H1 (cell line): ENCODE measurements at regions not wholly inside any gene's neighbourhood (a gene's known extent, or its start where the extent isn't known, plus 50 kb on each side); places are given as distances from the start of the nearest gene placed in this dataset.

Source experiments
- CTCF ChIA-PET: fragments of 300-600 bp; sonication (Branson Sonifier 250); formaldehyde crosslinking; loops from one replicate; lab custom pipeline; 2021; ENCODE audit not compliant: partially characterized antibody; lab: Charles Lee
- POLR2A ChIA-PET: fragments of 300-600 bp; sonication (Branson Sonifier 250); formaldehyde crosslinking; loops from one replicate; lab custom pipeline; 2021; ENCODE audit warnings: inconsistent platforms; ENCODE audit not compliant: partially characterized antibody; lab: Charles Lee
- DNase-seq, 2 experiments: peaks; one replicate each; pipeline versions ENCODE4 v3.0.0 to v3.0.0-alpha.2; 2010 to 2022; ENCODE audit warnings: low spot score in 2 of 2, low read depth in 1 of 2, mixed read lengths in 1 of 2
- FAIRE-seq: peaks from 2 replicates; lab custom pipeline; 2011; peaks lifted over from hg19 to GRCh38; lab: Jason Lieb, UNC
- H2AFZ ChIP-seq: 2 replicates; pipeline ENCODE4 v1.8.1; 2012; ENCODE audit warnings: low read length, inconsistent platforms
- H2AK5ac ChIP-seq: 2 replicates; pipeline ENCODE4 v1.6.1; 2013; ENCODE audit warnings: low read depth, low read length
- H2BK120ac ChIP-seq: replicated peaks from 2 replicates; pipeline ENCODE3; 2013; ENCODE audit warnings: low read depth, low read length, inconsistent platforms
- H2BK12ac ChIP-seq: 2 replicates; pipeline ENCODE4 v1.6.1; 2013; ENCODE audit warnings: low read depth, low read length
- H2BK15ac ChIP-seq: 2 replicates; pipeline ENCODE4 v1.6.1; 2013; ENCODE audit warnings: low read length
- H2BK20ac ChIP-seq: 2 replicates; pipeline ENCODE4 v1.6.1; 2013; ENCODE audit warnings: low read length
- H2BK5ac ChIP-seq: 2 replicates; pipeline ENCODE4 v1.6.1; 2013; ENCODE audit warnings: low read depth, low read length
- H3K14ac ChIP-seq: 2 replicates; pipeline ENCODE4 v1.6.1; 2013; ENCODE audit warnings: inconsistent platforms; ENCODE audit not compliant: insufficient read length
- H3K18ac ChIP-seq: 2 replicates; pipeline ENCODE4 v1.6.1; 2013; ENCODE audit warnings: low read length; ENCODE audit errors: extremely low read depth
- H3K23ac ChIP-seq: 2 replicates; pipeline ENCODE4 v1.6.1; 2013; ENCODE audit warnings: inconsistent platforms; ENCODE audit not compliant: insufficient read length
- H3K23me2 ChIP-seq: 2 replicates; pipeline ENCODE4 v1.6.1; 2013; ENCODE audit warnings: low read depth, low read length
- H3K27ac ChIP-seq: 2 replicates; pipeline ENCODE4 v1.6.1; 2011; ENCODE audit warnings: low read depth, low read length, inconsistent platforms
- H3K27me3 ChIP-seq, 4 experiments: replicated peaks in 1 of 4; 1 replicate in 1 of 4; 2 replicates in 3 of 4; pipeline versions ENCODE4 v1.6.1 to v1.8.1; 2011 to 2013; ENCODE audit warnings: low read length in 3 of 4, mild to moderate bottlenecking in 3 of 4, inconsistent platforms in 2 of 4, mixed read lengths in 2 of 4, moderate library complexity in 1 of 4; ENCODE audit not compliant: control insufficient read depth in 3 of 4, insufficient read depth in 3 of 4; ENCODE audit errors: extremely low read depth in 1 of 4
- H3K36me3 ChIP-seq, 4 experiments: 2 replicates each; pipeline versions ENCODE4 v1.6.1 to v1.8.1; 2011 to 2013; ENCODE audit warnings: mild to moderate bottlenecking in 4 of 4, low read length in 3 of 4, moderate library complexity in 2 of 4, control low read depth in 1 of 4, inconsistent platforms in 1 of 4; ENCODE audit not compliant: insufficient read depth in 4 of 4, control insufficient read depth in 2 of 4
- H3K4ac ChIP-seq: replicated peaks from 2 replicates; pipeline ENCODE3; 2013; ENCODE audit warnings: low read length, low read depth, mixed read lengths, inconsistent platforms; ENCODE audit not compliant: insufficient read length
- H3K4me1 ChIP-seq, 4 experiments: replicated peaks in 1 of 4; 1 replicate in 1 of 4; 2 replicates in 3 of 4; pipeline versions ENCODE4 v1.6.1 to v1.8.1; 2011 to 2013; ENCODE audit warnings: low read length in 3 of 4, inconsistent platforms in 2 of 4, mixed read lengths in 1 of 4; ENCODE audit not compliant: insufficient read depth in 4 of 4, control insufficient read depth in 3 of 4
- H3K4me2 ChIP-seq, 2 experiments: 2 replicates each; pipeline versions ENCODE4 v1.6.1 to v1.8.1; 2011 to 2013; ENCODE audit warnings: low read depth in 2 of 2, low read length in 2 of 2, control low read depth in 1 of 2, inconsistent platforms in 1 of 2, mild to moderate bottlenecking in 1 of 2; ENCODE audit not compliant: insufficient read depth in 1 of 2
- H3K4me3 ChIP-seq, 4 experiments: fragments of 200-600, 300-600 bp in 1 of 4; sonication (generic), shearing (Covaris generic), sonication (Bioruptor Twin) in 1 of 4; 2 replicates each; pipeline versions ENCODE4 v1.5.1 to v1.8.1; 2011 to 2016; ENCODE audit warnings: low read length in 4 of 4, low read depth in 3 of 4, control low read depth in 2 of 4, inconsistent platforms in 2 of 4, mild to moderate bottlenecking in 2 of 4, mixed read lengths in 1 of 4, moderate library complexity in 1 of 4; ENCODE audit not compliant: insufficient read depth in 2 of 4; ENCODE audit errors: extremely low read depth in 1 of 4
- H3K56ac ChIP-seq: replicated peaks from 2 replicates; pipeline ENCODE3; 2013; ENCODE audit warnings: low read depth, mild to moderate bottlenecking, mixed read lengths, low read length, inconsistent platforms; ENCODE audit not compliant: insufficient read length
- H3K79me1 ChIP-seq: 2 replicates; pipeline ENCODE4 v1.6.1; 2013; ENCODE audit warnings: low read depth, low read length, control low read depth
- H3K79me2 ChIP-seq, 2 experiments: 2 replicates each; pipeline versions ENCODE4 v1.6.1 to v1.8.1; 2012 to 2013; ENCODE audit warnings: low read length in 2 of 2, mild to moderate bottlenecking in 2 of 2, inconsistent platforms in 1 of 2; ENCODE audit not compliant: insufficient read depth in 2 of 2, control insufficient read depth in 1 of 2
- H3K9ac ChIP-seq, 4 experiments: replicated peaks in 1 of 4; 1 replicate in 1 of 4; 2 replicates in 3 of 4; pipeline versions ENCODE4 v1.6.1 to v1.8.1; 2011 to 2013; ENCODE audit warnings: low read depth in 3 of 4, low read length in 3 of 4, control low read depth in 2 of 4, mild to moderate bottlenecking in 2 of 4, moderate library complexity in 2 of 4, inconsistent platforms in 1 of 4; ENCODE audit errors: extremely low read depth in 1 of 4
- H3K9me3 ChIP-seq, 2 experiments: 2 replicates each; pipeline versions ENCODE4 v1.6.1 to v1.8.1; 2012 to 2013; ENCODE audit warnings: mild to moderate bottlenecking in 2 of 2, moderate library complexity in 2 of 2, control low read depth in 1 of 2, inconsistent platforms in 1 of 2, low read depth in 1 of 2, low read length in 1 of 2, mixed read lengths in 1 of 2; ENCODE audit not compliant: insufficient read depth in 2 of 2
- H4K20me1 ChIP-seq, 2 experiments: replicated peaks in 1 of 2; 2 replicates each; pipeline versions ENCODE3 to v1.8.1; 2011 to 2013; ENCODE audit warnings: inconsistent platforms in 2 of 2, low read length in 2 of 2, mild to moderate bottlenecking in 1 of 2; ENCODE audit not compliant: insufficient read depth in 2 of 2, control insufficient read depth in 1 of 2
- H4K5ac ChIP-seq: 2 replicates; pipeline ENCODE4 v1.6.1; 2013; ENCODE audit warnings: low read length, low read depth, mixed read lengths, inconsistent platforms; ENCODE audit not compliant: insufficient read length
- H4K8ac ChIP-seq: 2 replicates; pipeline ENCODE4 v1.8.0; 2013; ENCODE audit warnings: mild to moderate bottlenecking, moderate library complexity, low read length, inconsistent platforms; ENCODE audit not compliant: insufficient read depth; ENCODE audit errors: extremely low read depth
- H4K91ac ChIP-seq: replicated peaks from 2 replicates; pipeline ENCODE3; 2013; ENCODE audit warnings: low read length, mixed read lengths, inconsistent platforms; ENCODE audit not compliant: insufficient read length
- BACH1 ChIP-seq: IDR thresholded peaks from 2 replicates; pipeline ENCODE4 v1.6.1; 2012; ENCODE audit warnings: low read length, improper control_type of control experiment
- BCL11A ChIP-seq, 2 experiments: IDR thresholded peaks; one replicate each; pipeline ENCODE4 v1.6.1; 2011; ENCODE audit warnings: low read depth in 2 of 2, low read length in 2 of 2, mild to moderate bottlenecking in 2 of 2
- CBX8 ChIP-seq: fragments of 300-800, 300-1000 bp; sonication (generic); IDR thresholded peaks from 2 replicates; pipeline ENCODE4 v1.7.1; 2016; ENCODE audit warnings: low read depth, low read length, borderline replicate concordance
- CEBPB ChIP-seq: IDR thresholded peaks from 2 replicates; pipeline ENCODE4 v1.6.1; 2012; ENCODE audit warnings: low read depth, low read length
- CHD1 ChIP-seq: IDR thresholded peaks from 2 replicates; pipeline ENCODE4 v1.6.1; 2012; ENCODE audit warnings: low read depth, low read length, improper control_type of control experiment
- CHD2 ChIP-seq: IDR thresholded peaks from 2 replicates; pipeline ENCODE4 v1.6.1; 2012; ENCODE audit warnings: low read length, improper control_type of control experiment
- CREB1 ChIP-seq: IDR thresholded peaks from 2 replicates; pipeline ENCODE4 v1.6.1; 2012; ENCODE audit warnings: inconsistent platforms
- HDAC2 ChIP-seq, 2 experiments: fragments of 300-600 bp in 1 of 2; sonication (generic) in 1 of 2; IDR thresholded peaks; 2 replicates each; pipeline ENCODE4 v1.6.1; 2011 to 2012; ENCODE audit warnings: low read depth in 2 of 2, low read length in 2 of 2, mild to moderate bottlenecking in 2 of 2, moderate library complexity in 2 of 2, borderline replicate concordance in 1 of 2, inconsistent platforms in 1 of 2
- KDM1A ChIP-seq: fragments of 200-600, 300-600 bp; sonication (generic); IDR thresholded peaks from 2 replicates; pipeline ENCODE4 v1.7.1; 2016; ENCODE audit warnings: mild to moderate bottlenecking, low read length, borderline replicate concordance
- RFX5 ChIP-seq: IDR thresholded peaks from 2 replicates; pipeline ENCODE4 v1.6.1; 2011; ENCODE audit warnings: low read depth, low read length, improper control_type of control experiment, borderline replicate concordance
- SIN3A ChIP-seq, 2 experiments: IDR thresholded peaks in 1 of 2; conservative IDR thresholded peaks in 1 of 2; 2 replicates each; pipeline ENCODE4 v1.6.1; 2011 to 2012; ENCODE audit warnings: low read length in 2 of 2, improper control_type of control experiment in 1 of 2, low read depth in 1 of 2, mild to moderate bottlenecking in 1 of 2
- SIX5 ChIP-seq: IDR thresholded peaks from 2 replicates; pipeline ENCODE4 v1.6.1; 2011; ENCODE audit warnings: mild to moderate bottlenecking, low read depth, low read length
- SP1 ChIP-seq: IDR thresholded peaks from 2 replicates; pipeline ENCODE4 v1.6.1; 2011; ENCODE audit warnings: low read depth, low read length
- SP2 ChIP-seq: IDR thresholded peaks from 2 replicates; pipeline ENCODE4 v1.6.1; 2012; ENCODE audit warnings: mild to moderate bottlenecking, low read length, inconsistent platforms
- USF2 ChIP-seq: IDR thresholded peaks from 2 replicates; pipeline ENCODE4 v1.6.1; 2011; ENCODE audit warnings: low read length, improper control_type of control experiment
- WGBS, 2 experiments: shearing (Covaris generic) in 1 of 2; methylation state at CpG; one replicate each; pipeline versions ENCODE4 v1.1.6 to v1.1.7; 2013 to 2015; ENCODE audit warnings: low lambda C conversion rate in 2 of 2, mixed read lengths in 2 of 2, inconsistent platforms in 1 of 2, low coverage in 1 of 2, missing lambda C conversion rate in 1 of 2; ENCODE audit not compliant: insufficient replicate concordance in 2 of 2, insufficient coverage in 1 of 2, insufficient read length in 1 of 2; ENCODE audit errors: extremely low coverage in 1 of 2, missing lambda C conversion rate in 1 of 2; 5-methylcytosine and 5-hydroxymethylcytosine counted together

DNA sequence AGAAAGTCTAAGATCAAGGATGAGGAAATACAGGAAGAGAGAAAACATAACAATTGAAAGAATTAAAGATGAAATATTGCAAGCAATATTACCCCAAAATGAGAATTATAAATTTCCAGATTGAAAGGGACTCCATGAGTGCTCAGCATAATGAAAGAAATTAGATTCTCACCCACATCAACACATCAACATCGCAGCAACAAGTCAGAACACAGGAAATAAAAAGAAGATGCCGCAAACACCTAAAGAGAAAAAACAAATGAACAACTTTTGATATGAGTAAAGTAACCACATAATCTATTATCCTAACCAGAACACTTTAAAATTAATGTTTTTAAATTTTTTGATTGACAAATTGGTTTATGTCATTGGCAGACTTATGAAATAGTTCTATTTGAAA is 318.3 kb upstream of the PTGER4 start:
- Histone ChIP-seq H3K18ac (no peak overlapping the region), H3K36me3 (no peaks in the 10 kb centered on the region), H3K79me2 (no peaks in the 10 kb centered on the region), H3K9me3 (peaks cover 3% of the 10 kb centered on the region in 2 experiments; a peak in 1 of 4 replicates), H2AFZ (no peak overlapping the region), H4K91ac (no peak overlapping the region), H4K20me1 (no peaks in the 10 kb centered on the region), H3K56ac (no peak overlapping the region), H2BK12ac (no peak overlapping the region), H3K4me1 (no peaks in the 10 kb centered on the region), H3K14ac (no peak overlapping the region), H3K4ac (no peak overlapping the region), H3K79me1 (no peaks in the 10 kb centered on the region), H4K5ac (no peak overlapping the region), H3K23me2 (no peaks in the 10 kb centered on the region), H3K4me3 (no peak overlapping the region), H4K8ac (no peak overlapping the region), H2BK20ac (no peak overlapping the region), H2BK120ac (no peak overlapping the region), H3K4me2 (no peak overlapping the region), H2BK5ac (no peak overlapping the region), H3K27me3 (no peaks in the 10 kb centered on the region), H3K27ac (no peak overlapping the region), H3K9ac (no peak overlapping the region), H2AK5ac (no peak overlapping the region), H2BK15ac (no peak overlapping the region), H3K23ac (no peak overlapping the region)
- FAIRE-seq (no peak), DNase-seq (no peak)
- TF ChIP-seq BCL11A (IDR thresholded peaks at IDR 0.05; ENCODE audit: low read depth in 2 of 2, low read length in 2 of 2): no peak
- TF ChIP-seq SIX5: no peak
- no peak for TF ChIP-seq CHD2
- TF ChIP-seq CBX8: no peak
- no peak for TF ChIP-seq SP2
- TF ChIP-seq BACH1: no peak
- TF ChIP-seq HDAC2 (IDR thresholded peaks at IDR 0.05; ENCODE audit: borderline replicate concordance in 1 of 2, low read depth in 2 of 2, low read length in 2 of 2): no peak
- TF ChIP-seq USF2: no peak
- TF ChIP-seq RFX5: no peak
- TF ChIP-seq SP1: no peak
- TF ChIP-seq SIN3A (conservative IDR thresholded peaks at IDR 0.05 in 1 of 2, IDR thresholded peaks at IDR 0.05 in 1 of 2; ENCODE audit: low read depth in 1 of 2, low read length in 2 of 2): no peak
- no peak for TF ChIP-seq KDM1A
- TF ChIP-seq CEBPB: no peak
- no peak for TF ChIP-seq CREB1
- TF ChIP-seq CHD1: no peak
- WGBS, 2 experiments: 94% methylated on average over 2 of the region's 2 CpGs; no CpG with 5 or more reads in 1 of the 2 experiments
- ChIA-PET POLR2A (no interaction called here), CTCF (no interaction called here)
